Neutrophil (primary cell): ENCODE measurements at regions not wholly inside any gene's neighbourhood (a gene's known extent, or its start where the extent isn't known, plus 50 kb on each side); places are given as distances from the start of the nearest gene placed in this dataset.

Experiments
- H3K27ac ChIP-seq: fragments of 200-600 bp; sonication (generic); 2 replicates; pipeline ENCODE4 v1.5.1; 2016; ENCODE audit warnings: mild to moderate bottlenecking, moderate library complexity
- H3K27me3 ChIP-seq: fragments of 200-600 bp; sonication (generic); 2 replicates; pipeline ENCODE4 v1.6.0; 2016; ENCODE audit warnings: mild to moderate bottlenecking
- H3K36me3 ChIP-seq: fragments of 200-600 bp; sonication (generic); 2 replicates; pipeline ENCODE4 v1.5.1; 2017
- H3K4me1 ChIP-seq, 2 experiments: fragments of 200-600 bp in 1 of 2; sonication (generic) in 1 of 2; 1 replicate in 1 of 2; 2 replicates in 1 of 2; pipeline versions ENCODE4 v1.5.1 to v1.6.1; 2013 to 2016; ENCODE audit warnings: low read depth in 1 of 2, low read length in 1 of 2, mild to moderate bottlenecking in 1 of 2, moderate library complexity in 1 of 2; ENCODE audit not compliant: control insufficient read depth in 1 of 2, insufficient read depth in 1 of 2
- H3K4me3 ChIP-seq, 2 experiments: fragments of 200-600 bp in 1 of 2; sonication (generic) in 1 of 2; 1 replicate in 1 of 2; 2 replicates in 1 of 2; pipeline ENCODE4 v1.5.1; 2013 to 2016; ENCODE audit warnings: low read depth in 1 of 2, low read length in 1 of 2, mild to moderate bottlenecking in 1 of 2, moderate library complexity in 1 of 2
- H3K9me3 ChIP-seq: fragments of 200-600 bp; sonication (generic); 2 replicates; pipeline ENCODE4 v1.5.1; 2016
- CTCF ChIP-seq: fragments of 200-600 bp; sonication (generic); IDR thresholded peaks from 2 replicates; pipeline ENCODE4 v1.5.1; 2016; ENCODE audit warnings: antibody characterized with exemption

GRCh38 chr6:21881969-21882465 lies 288.5 kb downstream of the SOX4 start:
- Histone ChIP-seq H3K4me3 (no peak overlapping the region), H3K9me3 (no peaks in the 10 kb centered on the region), H3K4me1 (no peaks in the 10 kb centered on the region), H3K27me3 (no peaks in the 10 kb centered on the region), H3K27ac (no peak overlapping the region), H3K36me3 (no peaks in the 10 kb centered on the region)
- TF ChIP-seq CTCF = no peak

- no peak for TF ChIP-seq CTCF
- no peak overlapping the region for H3K4me3 ChIP-seq
- no peak overlapping the region for H3K27ac ChIP-seq
- H3K27me3 ChIP-seq = no peaks in the 10 kb centered on the region
- H3K9me3 ChIP-seq = no peaks in the 10 kb centered on the region
- H3K4me1 ChIP-seq = no peaks in the 10 kb centered on the region
- H3K36me3 ChIP-seq = no peaks in the 10 kb centered on the region
Observed at GRCh38 chr6:21883595-21884328, 290.2 kb downstream of the SOX4 start.

- TF ChIP-seq CTCF = no peak
- Histone ChIP-seq H3K4me3 (no peak overlapping the region), H3K27ac (no peak overlapping the region), H3K4me1 (no peaks in the 10 kb centered on the region), H3K9me3 (no peaks in the 10 kb centered on the region), H3K27me3 (no peaks in the 10 kb centered on the region), H3K36me3 (no peaks in the 10 kb centered on the region)
Observed at GRCh38 chr6:21885111-21885510, 291.6 kb downstream of the SOX4 start.

GRCh38 chr6:21885532-21886114 lies 292.1 kb downstream of the SOX4 start:
- no peaks in the 10 kb centered on the region for H3K27me3 ChIP-seq
- H3K27ac ChIP-seq = no peak overlapping the region
- H3K4me3 ChIP-seq = no peak overlapping the region
- H3K4me1 ChIP-seq = no peaks in the 10 kb centered on the region
- TF ChIP-seq CTCF = no peak
- H3K9me3 ChIP-seq = no peaks in the 10 kb centered on the region
- no peaks in the 10 kb centered on the region for H3K36me3 ChIP-seq

- no peaks in the 10 kb centered on the region for H3K36me3 ChIP-seq
- no peaks in the 10 kb centered on the region for H3K4me1 ChIP-seq
- H3K4me3 ChIP-seq = no peak overlapping the region
- no peak for TF ChIP-seq CTCF
- H3K27ac ChIP-seq = no peak overlapping the region
- no peaks in the 10 kb centered on the region for H3K9me3 ChIP-seq
- no peaks in the 10 kb centered on the region for H3K27me3 ChIP-seq
Observed at GRCh38 chr6:21886542-21887151, 293.1 kb downstream of the SOX4 start.
